ENCODE measurements at regions not wholly inside any gene's neighbourhood (a gene's known extent, or its start where the extent isn't known, plus 50 kb on each side); places are given as distances from the start of the nearest gene placed in this dataset.

- no peak for DNase-seq (ENCODE audit: low read depth in 1 of 2, low spot score in 1 of 2)
- no peak overlapping the region for H3K4me3 ChIP-seq
- no peak overlapping the region for H3K27ac ChIP-seq
- TF ChIP-seq, protein P1, sequence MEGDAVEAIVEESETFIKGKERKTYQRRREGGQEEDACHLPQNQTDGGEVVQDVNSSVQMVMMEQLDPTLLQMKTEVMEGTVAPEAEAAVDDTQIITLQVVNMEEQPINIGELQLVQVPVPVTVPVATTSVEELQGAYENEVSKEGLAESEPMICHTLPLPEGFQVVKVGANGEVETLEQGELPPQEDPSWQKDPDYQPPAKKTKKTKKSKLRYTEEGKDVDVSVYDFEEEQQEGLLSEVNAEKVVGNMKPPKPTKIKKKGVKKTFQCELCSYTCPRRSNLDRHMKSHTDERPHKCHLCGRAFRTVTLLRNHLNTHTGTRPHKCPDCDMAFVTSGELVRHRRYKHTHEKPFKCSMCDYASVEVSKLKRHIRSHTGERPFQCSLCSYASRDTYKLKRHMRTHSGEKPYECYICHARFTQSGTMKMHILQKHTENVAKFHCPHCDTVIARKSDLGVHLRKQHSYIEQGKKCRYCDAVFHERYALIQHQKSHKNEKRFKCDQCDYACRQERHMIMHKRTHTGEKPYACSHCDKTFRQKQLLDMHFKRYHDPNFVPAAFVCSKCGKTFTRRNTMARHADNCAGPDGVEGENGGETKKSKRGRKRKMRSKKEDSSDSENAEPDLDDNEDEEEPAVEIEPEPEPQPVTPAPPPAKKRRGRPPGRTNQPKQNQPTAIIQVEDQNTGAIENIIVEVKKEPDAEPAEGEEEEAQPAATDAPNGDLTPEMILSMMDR (IDR thresholded peaks at IDR 0.05; ENCODE audit: low read depth, low read length) = no peak
- H3K36me3 ChIP-seq = no peaks in the 10 kb centered on the region
- peaks cover 6% of the 10 kb centered on the region for H3K4me1 ChIP-seq (ENCODE audit: low read depth)
- H3K27me3 ChIP-seq = no peaks in the 10 kb centered on the region
- no peaks in the 10 kb centered on the region for H3K9me3 ChIP-seq (ENCODE audit: low read depth)
Measured at GRCh38 chr16:49010879-49011278, 270.8 kb downstream of the CBLN1 start.

GRCh38 chr16:49010396-49010795 is 271.2 kb downstream of the CBLN1 start:
- Histone ChIP-seq H3K27ac (no peak overlapping the region), H3K4me3 (no peak overlapping the region), H3K27me3 (no peaks in the 10 kb centered on the region), H3K4me1 (ENCODE audit: low read depth) (peaks cover 6% of the 10 kb centered on the region), H3K9me3 (ENCODE audit: low read depth) (no peaks in the 10 kb centered on the region), H3K36me3 (no peaks in the 10 kb centered on the region)
- DNase-seq (ENCODE audit: low read depth in 1 of 2, low spot score in 1 of 2) = no peak
- TF ChIP-seq, protein P1 (IDR thresholded peaks at IDR 0.05; ENCODE audit: low read depth, low read length) = no peak

DNA sequence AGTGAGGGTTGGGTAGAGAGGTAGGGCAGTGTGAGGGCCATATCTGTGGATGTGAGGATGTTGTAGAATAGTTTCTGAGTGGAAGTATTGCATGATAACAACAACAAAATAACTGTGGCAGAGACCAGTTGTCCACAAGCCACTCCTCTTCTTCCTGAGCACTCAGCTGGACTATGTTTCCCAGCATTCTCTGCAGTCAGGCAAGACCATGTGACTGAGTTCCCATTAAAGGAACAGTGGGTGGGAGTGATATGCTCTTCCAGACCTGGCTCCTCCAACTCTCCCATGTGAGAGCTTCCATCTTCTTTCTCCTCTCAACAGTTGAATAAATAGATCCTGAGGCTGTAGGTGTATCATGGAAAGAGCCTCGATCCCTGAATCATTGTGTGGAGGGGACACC is 272.4 kb downstream of the CBLN1 start:
- Histone ChIP-seq H3K36me3 (no peaks in the 10 kb centered on the region), H3K4me3 (no peak overlapping the region), H3K4me1 (ENCODE audit: low read depth) (peaks cover 10% of the 10 kb centered on the region), H3K27ac (no peak overlapping the region), H3K27me3 (no peaks in the 10 kb centered on the region), H3K9me3 (ENCODE audit: low read depth) (no peaks in the 10 kb centered on the region)
- DNase-seq (ENCODE audit: low read depth in 1 of 2, low spot score in 1 of 2) = no peak
- TF ChIP-seq, protein P1 (IDR thresholded peaks at IDR 0.05; ENCODE audit: low read depth, low read length) = no peak

GRCh38 chr16:49003992-49004391 is 277.6 kb downstream of the CBLN1 start:
- TF ChIP-seq, protein P1 (IDR thresholded peaks at IDR 0.05; ENCODE audit: low read depth, low read length) = no peak
- Histone ChIP-seq H3K4me3 (no peak overlapping the region), H3K27me3 (no peaks in the 10 kb centered on the region), H3K36me3 (no peaks in the 10 kb centered on the region), H3K4me1 (ENCODE audit: low read depth) (peaks cover 21% of the 10 kb centered on the region), H3K9me3 (ENCODE audit: low read depth) (no peaks in the 10 kb centered on the region), H3K27ac (no peak overlapping the region)
- peak in 1 of 2 donors; percentile 21 for DNase-seq (ENCODE audit: low read depth in 1 of 2, low spot score in 1 of 2)

DNA sequence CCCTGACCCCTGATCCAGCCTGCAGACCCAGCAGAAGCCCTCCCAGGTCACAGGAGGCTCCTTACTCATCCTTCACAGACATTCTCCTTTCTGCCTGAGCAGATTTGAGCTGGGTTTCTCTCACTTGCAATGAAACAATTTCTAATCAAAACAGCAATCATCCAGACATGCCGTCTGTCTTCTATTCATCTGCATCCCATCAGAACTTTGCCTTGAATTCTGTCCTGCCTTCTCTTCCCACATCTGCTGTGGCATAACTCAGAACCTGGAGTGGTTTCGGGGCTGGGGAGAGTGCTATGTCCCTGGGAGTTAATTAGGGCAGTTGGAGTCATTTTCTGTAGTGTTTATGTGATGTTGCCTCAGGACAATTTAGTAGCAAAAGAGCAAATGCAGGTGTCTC is 278.6 kb downstream of the CBLN1 start:
- Histone ChIP-seq H3K4me3 (no peak overlapping the region), H3K4me1 (ENCODE audit: low read depth) (peaks cover 27% of the 10 kb centered on the region), H3K36me3 (no peaks in the 10 kb centered on the region), H3K9me3 (ENCODE audit: low read depth) (no peaks in the 10 kb centered on the region), H3K27me3 (no peaks in the 10 kb centered on the region), H3K27ac (no peak overlapping the region)
- TF ChIP-seq, protein P1 (IDR thresholded peaks at IDR 0.05; ENCODE audit: low read depth, low read length) = no peak
- no peak for DNase-seq (ENCODE audit: low read depth in 1 of 2, low spot score in 1 of 2)

DNA sequence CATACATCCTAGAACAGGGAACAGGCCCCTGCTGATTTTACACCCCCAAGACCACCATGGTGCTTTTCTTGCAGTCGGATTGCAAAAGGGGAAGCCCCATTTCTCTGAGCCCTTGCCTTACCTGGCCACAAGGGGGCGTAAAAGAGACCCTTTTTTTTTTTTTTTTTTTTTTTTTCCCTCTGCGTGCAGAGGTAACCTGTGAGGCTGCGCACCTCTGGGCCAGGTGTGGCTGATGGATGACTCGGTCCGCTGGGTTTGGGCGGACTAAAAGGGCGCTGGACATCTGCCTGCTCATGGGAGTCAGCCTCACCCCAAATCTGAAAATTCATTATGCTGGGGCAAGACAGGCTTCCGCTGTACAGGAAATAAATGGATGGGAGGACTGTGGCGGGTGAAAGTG is 281.0 kb downstream of the CBLN1 start:
- DNase-seq (ENCODE audit: low read depth in 1 of 2, low spot score in 1 of 2) = no peak
- TF ChIP-seq, protein P1 (IDR thresholded peaks at IDR 0.05; ENCODE audit: low read depth, low read length) = peak; percentile 26

More for the DNA sequence above, 281.0 kb downstream of the CBLN1 start:
- Histone ChIP-seq H3K4me3 (no peak overlapping the region), H3K4me1 (ENCODE audit: low read depth) (peaks cover 20% of the 10 kb centered on the region), H3K27me3 (no peaks in the 10 kb centered on the region), H3K27ac (no peak overlapping the region), H3K9me3 (ENCODE audit: low read depth) (no peaks in the 10 kb centered on the region), H3K36me3 (no peaks in the 10 kb centered on the region)
